Endothelial cell of umbilical vein (primary cell): ENCODE measurements at regions not wholly inside any gene's neighbourhood (a gene's known extent, or its start where the extent isn't known, plus 50 kb on each side); places are given as distances from the start of the nearest gene placed in this dataset.

ENCODE experiments used
- CTCF ChIP-seq, 2 donors: IDR thresholded peaks; 1 replicate in 1 of 2; 2 replicates in 1 of 2; pipeline ENCODE4 v1.5.1; 2011; ENCODE audit warnings: low read length in 2 of 2, mild to moderate bottlenecking in 2 of 2, moderate library complexity in 2 of 2, control low read depth in 1 of 2, inconsistent platforms in 1 of 2, low read depth in 1 of 2; ENCODE audit not compliant: insufficient read depth in 1 of 2; ENCODE audit errors: extremely low read depth in 1 of 2
- EZH2 ChIP-seq: IDR thresholded peaks from 2 replicates; pipeline ENCODE4 v1.6.1; 2012; ENCODE audit warnings: borderline replicate concordance, low read depth, mild to moderate bottlenecking, moderate library complexity, low read length, inconsistent platforms; ENCODE audit not compliant: severe bottlenecking
- FOS ChIP-seq: IDR thresholded peaks from 2 replicates; pipeline ENCODE4 v1.6.1; 2011; ENCODE audit warnings: mild to moderate bottlenecking, low read length, moderate library complexity, borderline replicate concordance; ENCODE audit not compliant: insufficient read depth
- JUN ChIP-seq: IDR thresholded peaks from 2 replicates; pipeline ENCODE4 v1.6.1; 2011; ENCODE audit warnings: borderline replicate concordance, low read depth; ENCODE audit not compliant: insufficient read length, insufficient read depth
- MYC ChIP-seq: IDR thresholded peaks from one replicate; pipeline ENCODE4 v1.6.1; 2011; ENCODE audit warnings: mild to moderate bottlenecking, low read depth, low read length
- POLR2A ChIP-seq: IDR thresholded peaks from 2 replicates; pipeline ENCODE4 v1.6.1; 2012; ENCODE audit warnings: low read depth, mild to moderate bottlenecking, control low read depth, low read length
- POLR2AphosphoS5 ChIP-seq: IDR thresholded peaks from 2 replicates; pipeline ENCODE4 v1.6.1; 2012; ENCODE audit warnings: low read depth, mild to moderate bottlenecking, control low read depth, low read length, moderate library complexity; ENCODE audit not compliant: insufficient read depth
- TF ChIP-seq, protein P1 (sequence below): IDR thresholded peaks from 2 replicates; pipeline ENCODE4 v1.6.1; 2011; ENCODE audit not compliant: insufficient read depth, insufficient read length

DNA sequence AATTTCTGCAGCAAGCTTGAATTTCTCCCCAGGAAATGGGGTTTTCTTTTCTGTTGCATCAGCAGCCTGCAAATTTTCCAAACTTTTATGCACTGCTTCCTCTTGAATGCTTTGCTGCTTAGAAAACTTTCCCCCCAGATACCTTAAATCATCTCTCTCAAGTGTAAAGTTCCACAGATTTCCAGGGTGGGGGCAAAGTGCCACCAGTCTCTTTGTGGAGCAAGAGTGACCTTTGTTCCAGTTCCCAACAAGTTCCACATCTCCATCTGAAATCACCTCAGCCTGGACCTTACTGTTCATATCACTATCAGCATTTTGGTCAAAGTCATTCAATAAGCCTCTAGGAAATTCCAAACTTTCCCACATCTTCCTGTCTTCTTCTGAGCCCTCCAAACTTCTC, 241.6 kb upstream of the TMTC1 start:
- TF ChIP-seq CTCF (IDR thresholded peaks at IDR 0.05; ENCODE audit: extremely low read depth in 1 of 2, insufficient read depth in 1 of 2, low read depth in 1 of 2, low read length in 2 of 2) (no peak), POLR2AphosphoS5 (no peak), POLR2A (no peak), EZH2 (no peak), JUN (no peak), MYC (no peak), FOS (no peak)
- TF ChIP-seq, protein P1, sequence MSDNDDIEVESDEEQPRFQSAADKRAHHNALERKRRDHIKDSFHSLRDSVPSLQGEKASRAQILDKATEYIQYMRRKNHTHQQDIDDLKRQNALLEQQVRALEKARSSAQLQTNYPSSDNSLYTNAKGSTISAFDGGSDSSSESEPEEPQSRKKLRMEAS = no peak
